ENCODE measurements at regions not wholly inside any gene's neighbourhood (a gene's known extent, or its start where the extent isn't known, plus 50 kb on each side); places are given as distances from the start of the nearest gene placed in this dataset.

DNA sequence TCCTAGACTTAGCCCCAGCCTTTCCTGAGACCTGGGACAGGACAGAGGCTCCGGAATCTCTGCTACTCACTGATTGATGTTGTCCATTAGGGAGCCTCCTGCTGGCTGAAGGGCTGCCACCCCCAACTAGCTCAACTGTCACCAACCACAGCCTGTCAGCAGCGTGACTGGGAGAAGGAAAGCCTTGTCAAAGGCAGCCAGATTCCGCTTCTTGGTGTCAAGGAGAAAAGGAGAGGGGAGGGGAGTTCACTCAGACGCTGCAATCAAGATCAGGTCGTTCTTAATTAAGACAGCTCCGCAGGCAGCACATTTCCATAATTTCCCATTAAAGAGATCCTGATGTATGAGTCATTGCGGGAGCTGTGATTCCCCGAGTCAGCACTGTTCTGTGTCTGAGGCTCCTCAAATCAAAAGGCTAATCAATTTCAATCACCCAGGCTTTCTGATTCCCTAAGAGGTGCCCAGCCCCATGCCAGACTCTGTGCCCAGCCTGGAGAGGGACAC lies 152.8 kb upstream of the ZBED5 start:
- TF ChIP-seq CSDC2 (CRISPR knock-in tag; IDR thresholded peaks at IDR 0.05), result no peak
- no peak for TF ChIP-seq TCF4 (CRISPR knock-in tag; IDR thresholded peaks at IDR 0.05; ENCODE audit: borderline replicate concordance)
- no peak for TF ChIP-seq ZFP30 (CRISPR knock-in tag; IDR thresholded peaks at IDR 0.05)

Data from SK-N-SH treated with all-trans-retinoic acid at 6 μM for 48 hours (cell line).